ENCODE measurements at regions not wholly inside any gene's neighbourhood (a gene's known extent, or its start where the extent isn't known, plus 50 kb on each side); places are given as distances from the start of the nearest gene placed in this dataset.
"Not testable (repeated sequence)": the region's sequence is repeated elsewhere in the genome, so short reads cannot be mapped to it uniquely, and the experiment has no call there.

DNA sequence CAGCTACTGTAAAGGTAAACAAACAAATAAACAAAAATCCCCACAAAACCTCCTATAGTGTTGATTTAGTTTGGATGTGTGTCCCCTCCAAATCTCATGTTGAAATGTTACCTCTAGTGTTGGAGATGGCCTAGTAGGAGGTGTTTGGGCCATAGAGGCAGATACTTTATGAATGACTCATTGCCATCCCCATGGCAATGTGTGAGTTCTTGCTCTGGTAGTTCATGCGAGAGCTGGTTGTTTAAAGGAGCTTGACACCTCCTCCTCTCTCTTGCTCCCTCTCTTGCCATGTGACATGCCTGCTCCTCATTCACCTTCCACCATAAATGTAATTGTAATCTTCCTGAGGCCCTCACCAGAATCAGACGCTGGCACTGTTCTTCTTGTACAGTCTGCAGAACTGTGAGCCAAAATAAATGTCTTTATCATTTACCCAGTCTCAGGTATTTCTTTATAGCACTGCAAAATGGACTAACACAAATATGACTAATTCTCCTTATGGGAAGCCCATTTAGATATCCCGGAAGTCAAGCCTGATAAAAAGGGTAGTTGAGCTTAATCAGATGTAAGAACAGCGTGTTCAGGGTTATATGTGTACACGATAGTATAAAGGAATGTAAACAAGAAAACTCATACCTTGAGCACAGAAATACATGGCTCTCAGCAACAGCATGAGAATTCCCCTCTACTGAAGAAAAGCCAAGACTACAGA is 99.1 kb downstream of the MALL start:
- FAIRE-seq; in situ Hi-C loops (cut with MboI): not testable (repeated sequence)

DNA sequence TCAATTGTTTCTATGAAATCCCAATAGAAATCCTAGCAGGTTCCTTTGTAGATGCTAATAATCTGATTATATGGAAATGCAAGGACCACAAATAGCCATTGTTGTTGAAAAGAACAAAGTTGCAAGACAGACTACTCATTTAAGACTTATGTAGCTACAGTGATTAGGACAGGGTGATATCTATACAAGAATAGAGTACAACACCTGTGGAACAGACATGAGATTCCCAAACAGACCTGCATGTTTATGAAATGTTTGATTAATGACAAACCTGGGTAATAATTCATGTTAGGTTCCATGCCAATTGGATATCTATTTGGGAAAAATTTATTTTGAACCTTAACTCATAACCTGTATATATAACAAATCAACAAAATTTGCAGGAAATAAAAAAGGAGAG is 95.4 kb downstream of the MALL start:
- POLR2A ChIA-PET; ATAC-seq; H3K4me3 ChIP-seq; DNase-seq (ENCODE audit: low read depth, low spot score); H3K27ac ChIP-seq (ENCODE audit: control insufficient read depth, insufficient read depth); H3K27me3 ChIP-seq (replicated peaks in 1 of 2; ENCODE audit: control insufficient read depth in 2 of 2, insufficient read depth in 2 of 2, low read length in 1 of 2); SMC1A ChIA-PET (ENCODE audit: uncharacterized antibody, unreplicated experiment); BruUV-seq (replicated peaks); in situ Hi-C loops (cut with MboI); CTCF ChIA-PET; intact Hi-C loops (cut with micrococcal nuclease; ENCODE audit: unreplicated experiment); H3K4me2 ChIP-seq (ENCODE audit: control insufficient read depth, insufficient read depth); H3K9me3 ChIP-seq (replicated peaks; ENCODE audit: control insufficient read depth, insufficient read depth, low read length); H3K4me1 ChIP-seq (ENCODE audit: control insufficient read depth, insufficient read depth, low read length); H3K9ac ChIP-seq (ENCODE audit: control insufficient read depth, insufficient read depth, low read length); H3K36me3 ChIP-seq (ENCODE audit: control insufficient read depth in 2 of 2, insufficient read depth in 2 of 2, low read length in 1 of 2); RAD21 ChIA-PET (ENCODE audit: unreplicated experiment); FAIRE-seq; H3K79me2 ChIP-seq (ENCODE audit: control insufficient read depth, insufficient read depth, low read length); H4K20me1 ChIP-seq (ENCODE audit: control insufficient read depth, insufficient read depth); H2AFZ ChIP-seq (ENCODE audit: control insufficient read depth, low read depth, low read length): not testable (repeated sequence)

More for the DNA sequence above, 99.1 kb downstream of the MALL start:
- POLR2A ChIA-PET; CTCF ChIA-PET; H3K4me2 ChIP-seq (ENCODE audit: control insufficient read depth, insufficient read depth); H3K27ac ChIP-seq (ENCODE audit: control insufficient read depth, insufficient read depth); H3K36me3 ChIP-seq (ENCODE audit: control insufficient read depth in 2 of 2, insufficient read depth in 2 of 2, low read length in 1 of 2); SMC1A ChIA-PET (ENCODE audit: uncharacterized antibody, unreplicated experiment); H4K20me1 ChIP-seq (ENCODE audit: control insufficient read depth, insufficient read depth); DNase-seq (ENCODE audit: low read depth, low spot score); H3K9me3 ChIP-seq (replicated peaks; ENCODE audit: control insufficient read depth, insufficient read depth, low read length); H3K4me3 ChIP-seq; H3K4me1 ChIP-seq (ENCODE audit: control insufficient read depth, insufficient read depth, low read length); ATAC-seq; intact Hi-C loops (cut with micrococcal nuclease; ENCODE audit: unreplicated experiment); RAD21 ChIA-PET (ENCODE audit: unreplicated experiment); H3K79me2 ChIP-seq (ENCODE audit: control insufficient read depth, insufficient read depth, low read length); H3K9ac ChIP-seq (ENCODE audit: control insufficient read depth, insufficient read depth, low read length); H2AFZ ChIP-seq (ENCODE audit: control insufficient read depth, low read depth, low read length); H3K27me3 ChIP-seq (replicated peaks in 1 of 2; ENCODE audit: control insufficient read depth in 2 of 2, insufficient read depth in 2 of 2, low read length in 1 of 2); BruUV-seq (replicated peaks): not testable (repeated sequence)
- WGBS (ENCODE audit: insufficient coverage, insufficient replicate concordance, low lambda C conversion rate, missing lambda C conversion rate) = no CpG with 5 or more reads among the region's 5 CpGs

DNA sequence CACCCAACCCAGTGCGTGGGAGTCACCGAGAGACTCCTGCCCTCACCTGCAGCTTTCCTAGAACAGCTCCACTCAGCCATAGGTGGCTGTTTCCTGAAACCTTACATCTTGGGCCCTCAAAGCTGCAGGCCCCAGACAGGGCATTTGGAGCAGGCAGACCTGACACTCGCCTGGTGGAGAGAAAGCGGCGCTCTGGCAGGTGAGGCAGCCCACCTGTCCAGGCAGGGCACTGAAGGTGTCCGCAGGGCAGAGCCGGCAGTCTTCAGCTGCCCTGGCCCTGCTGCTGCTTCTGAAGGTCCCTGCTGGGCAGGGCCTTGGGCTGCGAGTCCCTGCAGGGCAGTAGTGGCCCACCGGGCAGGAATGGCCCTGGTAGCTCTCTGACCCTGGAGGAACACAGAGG is 93.3 kb downstream of the MALL start:
- H2AFZ ChIP-seq (ENCODE audit: control insufficient read depth, low read depth, low read length); ATAC-seq; H3K79me2 ChIP-seq (ENCODE audit: control insufficient read depth, insufficient read depth, low read length); H3K4me3 ChIP-seq; CTCF ChIA-PET; H3K9ac ChIP-seq (ENCODE audit: control insufficient read depth, insufficient read depth, low read length); DNase-seq (ENCODE audit: low read depth, low spot score); H3K27ac ChIP-seq (ENCODE audit: control insufficient read depth, insufficient read depth); in situ Hi-C loops (cut with MboI); H3K27me3 ChIP-seq (replicated peaks in 1 of 2; ENCODE audit: control insufficient read depth in 2 of 2, insufficient read depth in 2 of 2, low read length in 1 of 2); H4K20me1 ChIP-seq (ENCODE audit: control insufficient read depth, insufficient read depth); H3K9me3 ChIP-seq (replicated peaks; ENCODE audit: control insufficient read depth, insufficient read depth, low read length); SMC1A ChIA-PET (ENCODE audit: uncharacterized antibody, unreplicated experiment); FAIRE-seq; POLR2A ChIA-PET; BruUV-seq (replicated peaks); H3K36me3 ChIP-seq (ENCODE audit: control insufficient read depth in 2 of 2, insufficient read depth in 2 of 2, low read length in 1 of 2); RAD21 ChIA-PET (ENCODE audit: unreplicated experiment); intact Hi-C loops (cut with micrococcal nuclease; ENCODE audit: unreplicated experiment); H3K4me2 ChIP-seq (ENCODE audit: control insufficient read depth, insufficient read depth); H3K4me1 ChIP-seq (ENCODE audit: control insufficient read depth, insufficient read depth, low read length): not testable (repeated sequence)
- WGBS (ENCODE audit: insufficient coverage, insufficient replicate concordance, low lambda C conversion rate, missing lambda C conversion rate) = 57% methylated on average over 5 of the region's 9 CpGs

DNA sequence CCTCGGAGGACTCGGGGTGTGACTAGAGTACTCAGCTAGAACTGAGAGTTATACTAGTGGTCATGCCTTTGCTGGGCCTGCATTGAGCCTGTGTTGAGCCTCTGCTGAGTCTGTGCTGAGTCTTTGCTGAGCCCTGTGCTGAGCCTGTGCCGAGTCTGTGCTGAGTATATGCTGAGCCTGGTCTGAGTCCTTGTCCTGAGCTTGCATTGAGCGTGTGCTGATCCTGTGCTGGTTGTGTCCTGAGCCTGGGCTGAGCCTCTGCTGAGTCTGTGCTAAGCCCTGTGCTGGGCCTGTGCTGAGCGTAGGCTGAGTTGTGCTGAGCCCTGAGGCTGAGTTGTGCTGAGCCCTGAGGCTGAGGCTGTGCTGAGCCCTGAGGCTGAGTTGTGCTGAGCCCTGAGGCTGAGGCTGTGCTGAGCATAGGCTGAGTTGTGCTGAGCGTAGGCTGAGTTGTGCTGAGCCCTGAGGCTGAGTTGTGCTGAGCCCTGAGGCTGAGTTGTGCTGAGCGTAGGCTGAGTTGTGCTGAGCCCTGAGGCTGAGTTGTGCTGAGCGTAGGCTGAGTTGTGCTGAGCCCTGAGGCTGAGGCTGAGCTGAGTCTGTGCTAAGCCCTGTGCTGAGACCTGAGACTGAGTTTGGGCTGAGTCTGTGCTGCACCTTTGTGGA is 89.4 kb downstream of the MALL start:
- H3K9ac ChIP-seq (ENCODE audit: control insufficient read depth, insufficient read depth, low read length); H3K9me3 ChIP-seq (replicated peaks; ENCODE audit: control insufficient read depth, insufficient read depth, low read length); CTCF ChIA-PET; H3K79me2 ChIP-seq (ENCODE audit: control insufficient read depth, insufficient read depth, low read length); H3K36me3 ChIP-seq (ENCODE audit: control insufficient read depth in 2 of 2, insufficient read depth in 2 of 2, low read length in 1 of 2); H3K4me2 ChIP-seq (ENCODE audit: control insufficient read depth, insufficient read depth); BruUV-seq (replicated peaks); in situ Hi-C loops (cut with MboI); POLR2A ChIA-PET; intact Hi-C loops (cut with micrococcal nuclease; ENCODE audit: unreplicated experiment); H3K27me3 ChIP-seq (replicated peaks in 1 of 2; ENCODE audit: control insufficient read depth in 2 of 2, insufficient read depth in 2 of 2, low read length in 1 of 2); SMC1A ChIA-PET (ENCODE audit: uncharacterized antibody, unreplicated experiment); H3K4me3 ChIP-seq; DNase-seq (ENCODE audit: low read depth, low spot score); RAD21 ChIA-PET (ENCODE audit: unreplicated experiment); ATAC-seq; H3K27ac ChIP-seq (ENCODE audit: control insufficient read depth, insufficient read depth); H2AFZ ChIP-seq (ENCODE audit: control insufficient read depth, low read depth, low read length); H3K4me1 ChIP-seq (ENCODE audit: control insufficient read depth, insufficient read depth, low read length); H4K20me1 ChIP-seq (ENCODE audit: control insufficient read depth, insufficient read depth): not testable (repeated sequence)
- 8% methylated on average over 2 of the region's 8 CpGs for WGBS (ENCODE audit: insufficient coverage, insufficient replicate concordance, low lambda C conversion rate, missing lambda C conversion rate)
- peak; percentile 44 for FAIRE-seq
